ENCODE measurements at regions not wholly inside any gene's neighbourhood (a gene's known extent, or its start where the extent isn't known, plus 50 kb on each side); places are given as distances from the start of the nearest gene placed in this dataset.

DNA sequence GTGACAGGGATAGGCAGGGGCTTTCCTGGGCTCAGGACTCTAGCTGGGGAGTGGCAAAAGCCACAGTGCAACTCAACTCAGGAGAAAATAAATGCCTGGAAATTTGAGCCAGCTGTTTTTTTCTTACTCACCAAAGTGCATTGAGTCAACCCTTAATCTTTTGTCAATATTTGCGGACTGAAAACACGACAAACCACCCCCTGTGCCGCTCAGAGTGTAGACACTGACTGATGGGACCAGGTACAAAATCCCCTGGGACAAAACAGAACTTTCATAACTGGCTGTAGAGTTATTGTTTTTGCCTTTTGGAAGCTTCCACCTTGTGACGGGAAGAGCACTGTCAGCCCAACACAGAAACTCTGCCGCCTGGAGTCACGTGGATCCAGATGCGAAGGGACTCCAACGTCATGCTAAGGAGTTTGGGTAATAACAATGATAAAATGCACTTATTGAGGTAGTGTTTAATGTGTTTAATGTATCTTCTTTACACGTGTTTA lies 164.6 kb downstream of the PLPP3 start (continued):
- TF ChIP-seq KIAA2018 (CRISPR knock-in tag; IDR thresholded peaks at IDR 0.05; ENCODE audit: borderline replicate concordance) (no peak), KLF11 (CRISPR knock-in tag; IDR thresholded peaks at IDR 0.05) (peak; percentile 70), HDAC2 (CRISPR knock-in tag; IDR thresholded peaks at IDR 0.05) (peak; percentile 90), POLR2AphosphoS2 (IDR thresholded peaks at IDR 0.05; ENCODE audit: low read depth, low read length) (no peak), NFE2L1 (CRISPR knock-in tag; IDR thresholded peaks at IDR 0.05; ENCODE audit: borderline replicate concordance) (no peak), JARID2 (CRISPR knock-in tag; IDR thresholded peaks at IDR 0.05; ENCODE audit: insufficient replicate concordance) (no peak), TBX3 (IDR thresholded peaks at IDR 0.05; ENCODE audit: borderline replicate concordance) (peak; percentile 68), ZNF547 (CRISPR knock-in tag; IDR thresholded peaks at IDR 0.05) (0 out of 2 replicates have a peak, but pooled peaks have one; percentile 67), KAT2B (IDR thresholded peaks at IDR 0.05; ENCODE audit: borderline replicate concordance, low read depth, low read length) (no peak), ZNF781 (CRISPR knock-in tag; IDR thresholded peaks at IDR 0.05; ENCODE audit: borderline replicate concordance, not compliant biosample characterization) (no peak)
- TF ChIP-seq, protein P1, sequence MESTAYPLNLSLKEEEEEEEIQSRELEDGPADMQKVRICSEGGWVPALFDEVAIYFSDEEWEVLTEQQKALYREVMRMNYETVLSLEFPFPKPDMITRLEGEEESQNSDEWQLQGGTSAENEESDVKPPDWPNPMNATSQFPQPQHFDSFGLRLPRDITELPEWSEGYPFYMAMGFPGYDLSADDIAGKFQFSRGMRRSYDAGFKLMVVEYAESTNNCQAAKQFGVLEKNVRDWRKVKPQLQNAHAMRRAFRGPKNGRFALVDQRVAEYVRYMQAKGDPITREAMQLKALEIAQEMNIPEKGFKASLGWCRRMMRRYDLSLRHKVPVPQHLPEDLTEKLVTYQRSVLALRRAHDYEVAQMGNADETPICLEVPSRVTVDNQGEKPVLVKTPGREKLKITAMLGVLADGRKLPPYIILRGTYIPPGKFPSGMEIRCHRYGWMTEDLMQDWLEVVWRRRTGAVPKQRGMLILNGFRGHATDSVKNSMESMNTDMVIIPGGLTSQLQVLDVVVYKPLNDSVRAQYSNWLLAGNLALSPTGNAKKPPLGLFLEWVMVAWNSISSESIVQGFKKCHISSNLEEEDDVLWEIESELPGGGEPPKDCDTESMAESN (CRISPR knock-in tag; conservative IDR thresholded peaks at IDR 0.05), result peak; percentile 85
- TF ChIP-seq, protein P2, sequence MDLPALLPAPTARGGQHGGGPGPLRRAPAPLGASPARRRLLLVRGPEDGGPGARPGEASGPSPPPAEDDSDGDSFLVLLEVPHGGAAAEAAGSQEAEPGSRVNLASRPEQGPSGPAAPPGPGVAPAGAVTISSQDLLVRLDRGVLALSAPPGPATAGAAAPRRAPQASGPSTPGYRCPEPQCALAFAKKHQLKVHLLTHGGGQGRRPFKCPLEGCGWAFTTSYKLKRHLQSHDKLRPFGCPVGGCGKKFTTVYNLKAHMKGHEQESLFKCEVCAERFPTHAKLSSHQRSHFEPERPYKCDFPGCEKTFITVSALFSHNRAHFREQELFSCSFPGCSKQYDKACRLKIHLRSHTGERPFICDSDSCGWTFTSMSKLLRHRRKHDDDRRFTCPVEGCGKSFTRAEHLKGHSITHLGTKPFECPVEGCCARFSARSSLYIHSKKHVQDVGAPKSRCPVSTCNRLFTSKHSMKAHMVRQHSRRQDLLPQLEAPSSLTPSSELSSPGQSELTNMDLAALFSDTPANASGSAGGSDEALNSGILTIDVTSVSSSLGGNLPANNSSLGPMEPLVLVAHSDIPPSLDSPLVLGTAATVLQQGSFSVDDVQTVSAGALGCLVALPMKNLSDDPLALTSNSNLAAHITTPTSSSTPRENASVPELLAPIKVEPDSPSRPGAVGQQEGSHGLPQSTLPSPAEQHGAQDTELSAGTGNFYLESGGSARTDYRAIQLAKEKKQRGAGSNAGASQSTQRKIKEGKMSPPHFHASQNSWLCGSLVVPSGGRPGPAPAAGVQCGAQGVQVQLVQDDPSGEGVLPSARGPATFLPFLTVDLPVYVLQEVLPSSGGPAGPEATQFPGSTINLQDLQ (CRISPR knock-in tag; IDR thresholded peaks at IDR 0.05), result no peak
- TF ChIP-seq, protein P3, sequence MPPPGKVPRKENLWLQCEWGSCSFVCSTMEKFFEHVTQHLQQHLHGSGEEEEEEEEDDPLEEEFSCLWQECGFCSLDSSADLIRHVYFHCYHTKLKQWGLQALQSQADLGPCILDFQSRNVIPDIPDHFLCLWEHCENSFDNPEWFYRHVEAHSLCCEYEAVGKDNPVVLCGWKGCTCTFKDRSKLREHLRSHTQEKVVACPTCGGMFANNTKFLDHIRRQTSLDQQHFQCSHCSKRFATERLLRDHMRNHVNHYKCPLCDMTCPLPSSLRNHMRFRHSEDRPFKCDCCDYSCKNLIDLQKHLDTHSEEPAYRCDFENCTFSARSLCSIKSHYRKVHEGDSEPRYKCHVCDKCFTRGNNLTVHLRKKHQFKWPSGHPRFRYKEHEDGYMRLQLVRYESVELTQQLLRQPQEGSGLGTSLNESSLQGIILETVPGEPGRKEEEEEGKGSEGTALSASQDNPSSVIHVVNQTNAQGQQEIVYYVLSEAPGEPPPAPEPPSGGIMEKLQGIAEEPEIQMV (CRISPR knock-in tag; IDR thresholded peaks at IDR 0.05; ENCODE audit: low read depth), result no peak
